Activated CD8-positive, alpha-beta T cell treated with anti-CD3 and anti-CD28 coated beads, Interleukin-2, amount 10 ng/mL, durations not matched to agents 7 days and 5 days (primary cell): ENCODE measurements at regions not wholly inside any gene's neighbourhood (a gene's known extent, or its start where the extent isn't known, plus 50 kb on each side); places are given as distances from the start of the nearest gene placed in this dataset.
"Not testable (repeated sequence)": the region's sequence is repeated elsewhere in the genome, so short reads cannot be mapped to it uniquely, and the experiment has no call there.

Experiments used
- ATAC-seq: fragments of 150-1000 bp; cut with Tn5 transposase; one replicate; pipeline ENCODE4 v1.10.0; 2021; ENCODE audit warnings: moderate library complexity
- CTCF ChIA-PET: fragments of 350-600 bp; sonication (Branson Sonifier 250); formaldehyde crosslinking; loops from one replicate; lab custom pipeline; 2021; ENCODE audit warnings: antibody characterized with exemption; lab: Charles Lee
- POLR2A ChIA-PET: fragments of 350-600 bp; sonication (Branson Sonifier 250); formaldehyde crosslinking; loops from one replicate; lab custom pipeline; 2021; ENCODE audit warnings: antibody characterized with exemption; lab: Charles Lee
- DNase-seq: peaks from one replicate; pipeline ENCODE4 v3.0.0-alpha.2; 2020
- H3K27ac Mint-ChIP-seq: one replicate; pipeline ENCODE4 v1.8.0; 2021; ENCODE audit warnings: mild to moderate bottlenecking, mixed read lengths
- H3K27me3 Mint-ChIP-seq: one replicate; pipeline ENCODE4 v1.8.0; 2021; ENCODE audit warnings: low read depth, mixed read lengths
- H3K36me3 Mint-ChIP-seq: one replicate; pipeline ENCODE4 v1.8.0; 2021; ENCODE audit warnings: low read depth, mixed read lengths
- H3K4me1 Mint-ChIP-seq: one replicate; pipeline ENCODE4 v1.8.0; 2021; ENCODE audit warnings: low read depth, mixed read lengths
- H3K4me3 Mint-ChIP-seq: one replicate; pipeline ENCODE4 v1.8.0; 2021; ENCODE audit warnings: mild to moderate bottlenecking, mixed read lengths
- H3K9me3 Mint-ChIP-seq: one replicate; pipeline ENCODE4 v1.8.0; 2022; ENCODE audit warnings: mixed read lengths; ENCODE audit not compliant: insufficient read depth

DNA sequence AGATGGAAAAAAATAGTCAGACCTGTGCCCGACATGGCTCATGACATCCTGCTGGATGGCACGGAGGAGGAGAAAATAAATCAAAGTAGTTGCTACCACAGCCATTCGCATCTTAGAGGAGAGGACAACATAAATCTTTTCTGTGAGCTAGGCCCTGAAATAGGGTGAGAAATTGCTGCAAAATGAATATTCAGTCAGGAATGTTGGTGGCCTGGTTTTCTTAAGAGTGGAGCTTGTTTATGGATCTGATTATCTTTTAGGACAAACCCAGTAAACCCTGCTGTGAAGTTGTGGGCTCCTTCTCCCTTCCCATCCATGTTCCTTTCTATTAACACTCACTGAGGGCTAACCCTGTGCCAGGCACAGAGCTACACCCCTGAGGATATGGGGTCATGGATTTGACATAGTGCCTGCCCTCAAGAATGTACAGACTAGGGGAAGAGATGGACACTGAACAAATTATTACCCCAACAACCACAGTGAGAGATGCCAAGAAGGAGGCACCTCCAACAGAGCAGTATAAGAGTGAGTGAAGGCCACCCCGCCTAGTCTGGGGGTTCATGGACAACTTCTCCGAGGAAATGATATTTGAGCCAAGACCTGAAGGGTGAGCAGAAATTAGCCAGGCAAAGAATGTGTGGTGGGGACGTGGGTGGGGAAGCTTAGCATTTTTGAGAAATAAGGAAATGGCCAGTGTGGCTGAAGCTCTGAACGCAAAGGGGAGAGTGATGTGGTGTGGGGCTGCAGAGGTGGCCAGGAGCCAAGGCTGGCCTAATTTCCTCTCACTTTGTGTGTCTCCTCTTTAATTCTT, 68.9 kb upstream of the ARL8B start:
- peaks cover 6% of the 10 kb centered on the region for H3K9me3 Mint-ChIP-seq
- H3K4me1 Mint-ChIP-seq: peaks cover 72% of the 10 kb centered on the region
- CTCF ChIA-PET: interaction anchor here (0.9 to 11.7 kb wide), 9 partner anchors 13 to 341 kb away, joined by 3 to 213 read pairs (median 7); no protein-coding TSS in a partner anchor
- POLR2A ChIA-PET: interaction anchor here (0.6 to 2.7 kb wide), 5 partner anchors 11 to 74 kb away, joined by 3 to 14 read pairs (median 5); partner anchors contain the start of gene BHLHE40
- H3K27ac Mint-ChIP-seq: peak overlapping the region; percentile 24
- H3K27me3 Mint-ChIP-seq: no peaks in the 10 kb centered on the region
- no peak for DNase-seq
- no peak for ATAC-seq
- H3K36me3 Mint-ChIP-seq: peaks cover 6% of the 10 kb centered on the region
- no peak overlapping the region for H3K4me3 Mint-ChIP-seq

DNA sequence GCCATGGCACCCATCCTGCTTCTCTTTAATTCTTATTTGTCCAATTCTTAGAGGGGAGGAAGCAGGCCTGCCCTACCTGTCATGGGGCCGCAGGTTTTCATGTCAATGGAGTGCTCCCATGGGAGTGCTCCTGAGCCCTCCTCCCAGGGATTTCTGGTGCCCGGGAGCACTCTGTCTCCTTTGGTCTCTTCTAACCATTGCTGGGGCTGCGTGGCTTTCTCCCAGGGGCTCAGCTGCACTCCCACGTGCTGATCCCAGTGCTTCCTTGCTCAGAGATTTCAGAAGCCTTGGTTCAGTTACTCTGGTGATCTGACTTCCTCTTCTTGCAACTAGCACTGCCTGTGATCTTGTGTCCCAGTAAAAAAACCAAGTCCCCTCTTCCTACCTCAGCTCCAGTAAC, 68.0 kb upstream of the ARL8B start:
- H3K27me3 Mint-ChIP-seq: no peaks in the 10 kb centered on the region
- ChIA-PET CTCF (interaction anchor here (1.4 to 11.7 kb wide), 6 partner anchors 14 to 342 kb away, joined by 6 to 213 read pairs (median 13); partner anchors contain the start of gene BHLHE40), POLR2A (interaction anchor here (0.6 to 1.8 kb wide), 3 partner anchors 26 to 75 kb away, joined by 3 to 5 read pairs (median 5); partner anchors contain the start of gene BHLHE40)
- H3K4me3 Mint-ChIP-seq: no peak overlapping the region
- H3K4me1 Mint-ChIP-seq: peaks cover 75% of the 10 kb centered on the region
- H3K27ac Mint-ChIP-seq: peak overlapping the region; percentile 63
- ATAC-seq: no peak
- H3K36me3 Mint-ChIP-seq: peaks cover 7% of the 10 kb centered on the region
- no peaks in the 10 kb centered on the region for H3K9me3 Mint-ChIP-seq
- no peak for DNase-seq

- ATAC-seq, H3K4me3 Mint-ChIP-seq, DNase-seq, H3K36me3 Mint-ChIP-seq, H3K9me3 Mint-ChIP-seq, H3K27me3 Mint-ChIP-seq: not testable (repeated sequence)
- POLR2A ChIA-PET: interaction anchor here (1.1 to 1.6 kb wide), 5 partner anchors 42 to 233 kb away, joined by 3 to 12 read pairs (median 5); partner anchors contain the start of gene BHLHE40
- Mint-ChIP-seq H3K27ac (peak overlapping the region; percentile 63), H3K4me1 (peaks cover 75% of the 10 kb centered on the region)
- CTCF ChIA-PET: interaction anchor here (1.4 to 11.7 kb wide), 8 partner anchors 15 to 342 kb away, joined by 3 to 213 read pairs (median 8); partner anchors contain the start of gene BHLHE40
Measured at GRCh38 chr3:5054579-5054978, 67.5 kb upstream of the ARL8B start.

DNA sequence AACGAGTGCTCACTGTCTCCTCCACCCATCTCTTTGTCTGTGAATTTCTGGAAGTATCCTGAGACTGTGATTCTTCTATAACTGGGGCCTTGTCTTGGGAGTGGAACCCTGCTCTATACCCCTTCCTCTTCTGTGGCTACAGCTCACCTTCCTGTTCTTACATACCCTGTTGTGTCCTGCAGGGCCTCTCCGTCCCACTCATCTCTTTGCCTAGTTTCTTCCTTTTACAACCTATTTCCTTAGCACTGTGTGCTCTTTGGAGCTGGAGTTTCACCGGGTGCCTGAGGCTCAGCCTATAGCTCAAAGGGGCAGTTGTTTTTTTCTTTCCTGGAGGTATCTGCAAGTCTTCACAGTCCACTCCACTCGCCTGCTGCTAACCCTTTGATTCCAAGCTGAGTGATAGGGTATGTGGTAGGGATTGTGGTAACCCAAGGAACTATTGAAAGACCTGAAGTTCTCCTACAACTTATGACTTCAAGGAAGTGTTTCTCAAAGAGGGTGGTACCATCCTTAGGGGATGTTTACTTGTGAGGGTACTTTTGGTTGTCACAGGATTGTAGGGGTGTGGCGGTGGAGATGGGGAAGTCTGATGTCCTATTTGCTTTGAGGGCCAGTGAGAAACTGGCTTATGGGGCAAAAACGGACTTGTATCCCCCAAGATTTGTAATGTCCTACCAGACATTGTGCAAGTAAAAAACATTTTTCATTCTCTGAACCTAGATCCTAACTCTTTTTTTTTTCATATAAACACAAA, 66.6 kb upstream of the ARL8B start:
- no peak for DNase-seq
- H3K27me3 Mint-ChIP-seq: no peaks in the 10 kb centered on the region
- H3K36me3 Mint-ChIP-seq: peaks cover 7% of the 10 kb centered on the region
- H3K9me3 Mint-ChIP-seq: no peaks in the 10 kb centered on the region
- peak overlapping the region; percentile 75 for H3K27ac Mint-ChIP-seq
- ATAC-seq: peak; percentile 25
- H3K4me1 Mint-ChIP-seq: peaks cover 82% of the 10 kb centered on the region
- POLR2A ChIA-PET: interaction anchor here (1.0 to 1.6 kb wide), 7 partner anchors 43 to 234 kb away, joined by 3 to 12 read pairs (median 4); partner anchors contain the start of gene BHLHE40
- H3K4me3 Mint-ChIP-seq: peak overlapping the region; percentile 9
- CTCF ChIA-PET: interaction anchor here (1.0 to 11.7 kb wide), 12 partner anchors 16 to 343 kb away, joined by 3 to 213 read pairs (median 7); partner anchors contain the start of gene BHLHE40

DNA sequence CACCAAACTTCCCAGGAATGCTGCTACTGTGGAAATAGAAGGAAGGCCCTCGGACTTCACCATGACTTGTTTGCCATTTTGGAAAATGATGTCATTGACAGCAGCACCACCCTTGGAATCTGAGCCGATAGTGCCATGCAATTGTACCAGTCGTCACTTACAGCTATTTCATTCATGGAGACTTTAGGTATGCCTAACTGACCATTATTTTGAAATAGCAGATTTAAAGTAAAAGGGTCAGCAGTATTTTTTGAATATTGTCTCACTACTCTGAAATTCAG, 66.0 kb upstream of the ARL8B start:
- DNase-seq (no peak), ATAC-seq (no peak)
- Mint-ChIP-seq H3K9me3 (no peaks in the 10 kb centered on the region), H3K4me1 (peaks cover 77% of the 10 kb centered on the region), H3K4me3 (no peak overlapping the region), H3K27me3 (peaks cover under 1% of the 10 kb centered on the region), H3K36me3 (peaks cover 7% of the 10 kb centered on the region), H3K27ac (no peak overlapping the region)
- POLR2A ChIA-PET: interaction anchor here (1.0 to 1.6 kb wide), 6 partner anchors 70 to 234 kb away, joined by 3 to 12 read pairs (median 4); partner anchors contain the start of gene BHLHE40
- CTCF ChIA-PET: interaction anchor here (1.1 to 11.7 kb wide), 10 partner anchors 16 to 344 kb away, joined by 3 to 213 read pairs (median 8); partner anchors contain the start of gene BHLHE40

DNA sequence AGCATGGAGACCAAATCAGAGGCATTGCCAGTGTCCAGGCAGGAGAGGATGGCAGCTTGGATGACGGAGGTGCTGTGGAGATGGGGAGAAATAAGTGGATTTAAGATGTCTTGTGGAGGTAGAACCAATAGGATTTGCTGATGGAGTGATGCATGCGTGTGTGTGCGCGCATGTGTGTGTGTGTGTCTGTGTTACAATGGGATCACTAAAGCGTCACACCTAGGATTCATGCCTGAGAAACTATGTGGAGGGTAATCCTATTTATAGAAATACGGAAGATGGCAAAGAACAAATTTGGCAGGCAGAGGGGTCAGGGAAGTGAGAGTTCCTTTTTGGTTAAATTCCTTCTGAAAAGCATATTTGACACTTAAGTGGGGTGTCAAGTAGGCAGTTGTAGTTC, 64.8 kb upstream of the ARL8B start:
- DNase-seq (no peak), ATAC-seq (no peak)
- Mint-ChIP-seq H3K27me3 (peaks cover 7% of the 10 kb centered on the region), H3K36me3 (peaks cover 7% of the 10 kb centered on the region), H3K9me3 (no peaks in the 10 kb centered on the region), H3K27ac (no peak overlapping the region), H3K4me1 (peaks cover 65% of the 10 kb centered on the region), H3K4me3 (no peak overlapping the region)
- ChIA-PET CTCF (interaction anchor here (0.6 to 11.7 kb wide), 32 partner anchors 15 to 563 kb away, joined by 3 to 213 read pairs (median 6); partner anchors contain the start of gene BHLHE40), POLR2A (interaction anchor here (1.0 to 2.5 kb wide), 4 partner anchors 74 to 346 kb away, joined by 3 to 20 read pairs (median 6); partner anchors contain the start of gene BHLHE40)

DNA sequence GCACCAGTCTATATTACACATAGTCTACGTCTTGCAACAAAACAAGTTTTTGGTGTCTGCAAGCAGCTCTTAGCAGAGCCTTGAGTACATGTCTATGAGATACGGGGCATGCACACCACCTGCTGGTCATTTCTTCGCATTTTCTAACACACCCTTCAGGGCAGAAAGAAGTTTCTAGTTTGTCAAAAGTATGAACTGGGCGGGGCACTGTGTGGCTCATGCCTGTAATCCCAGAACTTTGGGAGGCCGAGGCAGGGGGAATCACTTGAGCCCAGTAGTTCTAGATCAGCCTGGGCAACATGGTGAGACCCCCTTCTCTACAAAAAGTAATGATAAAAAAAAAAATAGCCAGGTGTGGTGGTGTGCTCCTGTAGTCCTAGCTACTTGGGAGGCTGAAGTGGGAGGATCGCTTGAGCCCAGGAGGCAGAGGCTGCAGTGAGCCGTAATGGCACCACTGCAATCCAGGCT, 64.2 kb upstream of the ARL8B start:
- Mint-ChIP-seq H3K4me1 (peaks cover 59% of the 10 kb centered on the region), H3K27me3 (peaks cover 7% of the 10 kb centered on the region), H3K4me3 (no peak overlapping the region), H3K9me3 (no peaks in the 10 kb centered on the region), H3K27ac (no peak overlapping the region), H3K36me3 (peaks cover 2% of the 10 kb centered on the region)
- peak; percentile 90 for DNase-seq
- peak; percentile 95 for ATAC-seq
- ChIA-PET POLR2A (interaction anchor here (0.6 to 2.5 kb wide), 5 partner anchors 75 to 346 kb away, joined by 3 to 20 read pairs (median 4); partner anchors contain the start of gene BHLHE40), CTCF (interaction anchor here (0.6 to 11.7 kb wide), 30 partner anchors 15 to 564 kb away, joined by 3 to 213 read pairs (median 6); partner anchors contain the start of gene BHLHE40)

GRCh38 chr3:5058471-5058951, 63.6 kb upstream of the ARL8B start:
- DNase-seq (no peak), ATAC-seq (no peak)
- H3K27me3 Mint-ChIP-seq: peaks cover 7% of the 10 kb centered on the region
- no peak overlapping the region for H3K27ac Mint-ChIP-seq
- H3K4me3 Mint-ChIP-seq: no peak overlapping the region
- POLR2A ChIA-PET: interaction anchor here (2.5 kb wide), 1 partner anchor 79 kb away, joined by 20 read pairs; the partner anchor contains the start of gene BHLHE40
- CTCF ChIA-PET: interaction anchor here (0.6 to 11.7 kb wide), 20 partner anchors 18 to 707 kb away, joined by 3 to 213 read pairs (median 6); partner anchors contain the start of gene BHLHE40
- H3K9me3 Mint-ChIP-seq: no peaks in the 10 kb centered on the region
- peaks cover 52% of the 10 kb centered on the region for H3K4me1 Mint-ChIP-seq
- H3K36me3 Mint-ChIP-seq: peaks cover 2% of the 10 kb centered on the region

DNA sequence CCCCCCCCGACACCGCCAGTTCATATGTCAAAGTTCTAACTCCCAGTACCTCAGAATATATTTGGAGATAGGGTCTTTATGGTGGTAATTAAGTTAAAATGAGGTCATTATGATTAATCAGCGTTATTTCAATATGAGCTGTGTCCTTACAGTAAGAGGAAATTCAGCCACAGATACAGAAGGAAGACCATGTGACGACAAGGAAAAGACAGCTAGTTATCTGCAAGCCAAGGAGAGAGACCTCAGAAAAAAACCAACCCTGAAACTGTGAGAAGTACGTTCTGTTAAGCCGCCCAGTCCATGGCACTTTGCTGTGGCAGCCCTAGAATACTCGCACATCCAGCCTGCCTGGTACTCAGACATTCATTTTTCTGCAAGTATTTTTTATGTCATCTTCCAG, 62.3 kb upstream of the ARL8B start:
- Mint-ChIP-seq H3K4me1 (peaks cover 41% of the 10 kb centered on the region), H3K4me3 (no peak overlapping the region), H3K27ac (no peak overlapping the region), H3K9me3 (no peaks in the 10 kb centered on the region), H3K27me3 (peaks cover 10% of the 10 kb centered on the region), H3K36me3 (peaks cover 2% of the 10 kb centered on the region)
- ChIA-PET CTCF (interaction anchor here (1.0 to 11.7 kb wide), 6 partner anchors 21 to 348 kb away, joined by 3 to 213 read pairs (median 23); partner anchors contain the start of gene BHLHE40), POLR2A (interaction anchor here (0.6 kb wide), 1 partner anchor 84 kb away, joined by 4 read pairs; no protein-coding TSS in a partner anchor)
- no peak for ATAC-seq
- no peak for DNase-seq

DNA sequence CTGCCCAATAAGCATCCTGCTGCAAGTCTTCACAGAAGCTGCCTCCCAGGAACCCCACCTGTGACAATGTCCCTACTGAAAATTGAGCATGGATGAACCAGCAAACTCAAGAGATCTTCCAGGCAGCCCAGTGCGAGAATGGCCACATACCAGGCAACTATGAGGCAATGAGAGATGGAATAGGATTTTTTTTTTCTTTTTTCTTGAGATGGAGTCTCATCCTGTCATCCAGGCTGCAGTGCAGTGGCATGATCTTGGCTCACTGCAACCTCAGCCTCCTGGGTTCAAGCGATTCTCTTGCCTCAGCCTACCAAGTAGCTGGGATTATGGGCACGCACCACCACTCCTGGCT, 60.9 kb upstream of the ARL8B start:
- no peak overlapping the region for H3K27ac Mint-ChIP-seq
- DNase-seq (no peak), ATAC-seq (no peak)
- H3K4me1 Mint-ChIP-seq: peaks cover 26% of the 10 kb centered on the region
- ChIA-PET CTCF (interaction anchor here (1.0 to 11.7 kb wide), 3 partner anchors 10 to 349 kb away, joined by 3 to 213 read pairs (median 3); no protein-coding TSS in a partner anchor), POLR2A (no interaction called here)
- H3K36me3 Mint-ChIP-seq: peaks cover 2% of the 10 kb centered on the region
- H3K27me3 Mint-ChIP-seq: peaks cover 12% of the 10 kb centered on the region
- H3K4me3 Mint-ChIP-seq: no peak overlapping the region
- no peaks in the 10 kb centered on the region for H3K9me3 Mint-ChIP-seq
